Psoas muscle (tissue), 7 donors: ENCODE measurements at regions not wholly inside any gene's neighbourhood (a gene's known extent, or its start where the extent isn't known, plus 50 kb on each side); places are given as distances from the start of the nearest gene placed in this dataset.
A peak's percentile ranks its signal among the peaks of the same experiment; 100 is the strongest.

ENCODE experiments used
- ATAC-seq, 4 donors: fragments of 200-7000 bp; cut with Tn5 transposase; one replicate each; pipeline ENCODE4 v1.9.1; 2020; ENCODE audit warnings: moderate library complexity in 3 of 4, mild to moderate bottlenecking in 2 of 4
- DNase-seq, 2 donors: peaks; one replicate each; pipeline ENCODE4 v3.0.0-alpha.2; 2020
- H3K27ac ChIP-seq: fragments of 200-600 bp; one replicate; pipeline ENCODE4 v1.8.0; 2022
- H3K27me3 ChIP-seq, 3 donors: fragments of 200-600 bp in 1 of 3; one replicate each; pipeline versions ENCODE4 v1.6.1 to v1.8.0; 2013 to 2022; ENCODE audit warnings: low read length in 2 of 3, mild to moderate bottlenecking in 2 of 3, moderate library complexity in 1 of 3; ENCODE audit not compliant: insufficient read depth in 3 of 3
- H3K36me3 ChIP-seq, 2 donors: fragments of 200-600 bp in 1 of 2; one replicate each; pipeline versions ENCODE4 v1.6.1 to v1.8.0; 2013 to 2022; ENCODE audit warnings: low read depth in 1 of 2, mild to moderate bottlenecking in 1 of 2, moderate library complexity in 1 of 2; ENCODE audit not compliant: insufficient read depth in 1 of 2
- H3K4me1 ChIP-seq: fragments of 200-600 bp; one replicate; pipeline ENCODE4 v1.8.0; 2022
- H3K4me3 ChIP-seq: fragments of 200-600 bp; one replicate; pipeline ENCODE4 v1.8.0; 2022; ENCODE audit warnings: mild to moderate bottlenecking
- H3K9me3 ChIP-seq: fragments of 200-600 bp; one replicate; pipeline ENCODE4 v1.8.0; 2022
- WGBS, 3 donors: extraction: QIAGEN DNeasy Blood & Tissue Kit; methylation state at CpG; one replicate each; pipeline versions ENCODE4 v1.1.6 to v1.1.7; 2013; 5-methylcytosine and 5-hydroxymethylcytosine counted together
- intact Hi-C, 2 donors: fragments of 100-400 bp; cut with DNase I; formaldehyde crosslinking; loops; one replicate each; pipeline versions ENCODE4 v1.11.0 to v1.14.2; 2022
- TF ChIP-seq, protein P1 (sequence below): fragments of 200-600 bp; IDR thresholded peaks from one replicate; pipeline ENCODE4 v1.8.0; 2022; ENCODE audit warnings: antibody characterized with exemption
- donor health status: healthy with polysubstance abuse.
- donor health status: DM: no; HTN: no; CAD: no; lungs with moderate emphysema.
- donor health status: Bipolar disorder and iron deficiency.
- donor health status: healthy.
- donor health status: DM: yes; HTN: yes; CAD: no.
- donor health status: DM: no; HTN: no; CAD: no.
- donor health status: DM: yes; HTN: yes; CAD: no.

DNA sequence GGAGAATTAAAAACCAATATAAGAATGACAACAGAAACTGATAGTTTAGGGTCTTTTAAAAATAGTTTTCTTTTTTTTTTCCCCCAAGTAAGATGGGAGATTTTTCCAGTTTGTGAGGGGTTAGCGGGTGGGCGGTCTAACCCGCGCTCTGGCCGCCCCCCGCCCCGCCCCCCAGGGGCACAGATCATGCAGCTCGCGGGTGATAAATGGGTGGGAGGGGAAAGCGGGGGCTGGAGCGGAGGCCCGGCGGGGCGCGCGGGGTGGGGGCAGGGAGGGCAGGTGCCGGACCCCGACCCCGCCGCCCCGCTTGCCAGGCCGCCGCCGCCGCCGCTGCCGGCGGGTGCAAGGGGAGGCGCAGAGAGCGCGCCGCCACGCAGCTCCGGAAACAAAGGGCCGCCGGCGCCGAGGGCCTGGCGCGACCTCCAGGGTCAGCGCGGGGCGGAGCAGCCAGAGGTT, 60.1 kb upstream of the GSE1 start:
- 6 to 28% (median 21%) methylated on average over 8 to 43 of the region's 43 CpGs for WGBS, 3 donors
- no peak for ATAC-seq
- Histone ChIP-seq H3K36me3 (no peaks in the 10 kb centered on the region), H3K4me3 (peak overlapping the region; percentile 79), H3K27ac (peak overlapping the region; percentile 87), H3K4me1 (peaks cover 30% of the 10 kb centered on the region), H3K9me3 (no peaks in the 10 kb centered on the region), H3K27me3 (no peaks in the 10 kb centered on the region)
- TF ChIP-seq, protein P1, sequence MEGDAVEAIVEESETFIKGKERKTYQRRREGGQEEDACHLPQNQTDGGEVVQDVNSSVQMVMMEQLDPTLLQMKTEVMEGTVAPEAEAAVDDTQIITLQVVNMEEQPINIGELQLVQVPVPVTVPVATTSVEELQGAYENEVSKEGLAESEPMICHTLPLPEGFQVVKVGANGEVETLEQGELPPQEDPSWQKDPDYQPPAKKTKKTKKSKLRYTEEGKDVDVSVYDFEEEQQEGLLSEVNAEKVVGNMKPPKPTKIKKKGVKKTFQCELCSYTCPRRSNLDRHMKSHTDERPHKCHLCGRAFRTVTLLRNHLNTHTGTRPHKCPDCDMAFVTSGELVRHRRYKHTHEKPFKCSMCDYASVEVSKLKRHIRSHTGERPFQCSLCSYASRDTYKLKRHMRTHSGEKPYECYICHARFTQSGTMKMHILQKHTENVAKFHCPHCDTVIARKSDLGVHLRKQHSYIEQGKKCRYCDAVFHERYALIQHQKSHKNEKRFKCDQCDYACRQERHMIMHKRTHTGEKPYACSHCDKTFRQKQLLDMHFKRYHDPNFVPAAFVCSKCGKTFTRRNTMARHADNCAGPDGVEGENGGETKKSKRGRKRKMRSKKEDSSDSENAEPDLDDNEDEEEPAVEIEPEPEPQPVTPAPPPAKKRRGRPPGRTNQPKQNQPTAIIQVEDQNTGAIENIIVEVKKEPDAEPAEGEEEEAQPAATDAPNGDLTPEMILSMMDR: no peak
- DNase-seq: no peak
- intact Hi-C loops: no loop called here

DNA sequence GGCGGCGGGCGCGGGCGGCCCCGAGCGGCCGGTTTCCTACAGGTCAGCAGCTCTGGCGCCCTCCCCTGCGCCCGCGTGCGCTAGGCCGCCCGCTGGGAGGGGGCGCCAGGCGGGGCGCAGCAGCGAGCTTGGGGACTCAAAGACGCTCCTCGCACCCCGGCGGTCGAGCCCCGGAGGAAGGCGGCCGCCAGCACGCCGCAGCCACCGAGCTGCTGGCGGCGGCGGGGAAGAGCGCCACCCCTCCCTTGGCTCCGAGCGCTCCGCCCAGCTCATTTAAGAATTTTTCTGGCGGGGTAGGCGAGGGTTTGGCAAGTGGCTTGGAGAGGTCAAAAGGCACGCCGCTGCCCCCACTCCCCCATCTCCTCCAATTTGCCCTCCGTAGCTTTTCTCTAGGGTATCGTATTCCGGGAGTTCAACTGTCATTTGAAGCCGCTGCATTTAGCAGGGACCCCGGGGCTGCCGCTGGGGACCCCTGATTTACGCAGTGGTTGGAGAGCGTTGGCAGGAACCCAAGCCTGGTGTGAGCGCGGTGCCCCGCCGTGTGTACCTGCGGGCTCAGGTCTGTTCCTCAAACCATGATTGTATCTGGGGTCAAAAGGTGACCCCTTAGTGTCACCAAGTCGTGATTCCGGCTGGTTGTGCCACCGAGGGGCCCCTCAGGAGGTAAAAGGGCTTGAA, 59.5 kb upstream of the GSE1 start:
- TF ChIP-seq, protein P1: peak; percentile 15
- 0 to 1% (median 0%) methylated on average over 45 to 57 of the region's 57 CpGs for WGBS, 3 donors
- Histone ChIP-seq H3K9me3 (no peaks in the 10 kb centered on the region), H3K4me1 (peaks cover 36% of the 10 kb centered on the region), H3K27ac (peak overlapping the region; percentile 87), H3K36me3 (no peaks in the 10 kb centered on the region), H3K4me3 (peak overlapping the region; percentile 79), H3K27me3 (no peaks in the 10 kb centered on the region)
- intact Hi-C loops: loop anchor here in 1 of 2 donors (2.0 kb wide), 1 partner anchor 57 kb away; no protein-coding TSS in a partner anchor
- DNase-seq: peak; percentile 79 to 83
- ATAC-seq: peak; percentile 33 to 61 (median 51)

DNA sequence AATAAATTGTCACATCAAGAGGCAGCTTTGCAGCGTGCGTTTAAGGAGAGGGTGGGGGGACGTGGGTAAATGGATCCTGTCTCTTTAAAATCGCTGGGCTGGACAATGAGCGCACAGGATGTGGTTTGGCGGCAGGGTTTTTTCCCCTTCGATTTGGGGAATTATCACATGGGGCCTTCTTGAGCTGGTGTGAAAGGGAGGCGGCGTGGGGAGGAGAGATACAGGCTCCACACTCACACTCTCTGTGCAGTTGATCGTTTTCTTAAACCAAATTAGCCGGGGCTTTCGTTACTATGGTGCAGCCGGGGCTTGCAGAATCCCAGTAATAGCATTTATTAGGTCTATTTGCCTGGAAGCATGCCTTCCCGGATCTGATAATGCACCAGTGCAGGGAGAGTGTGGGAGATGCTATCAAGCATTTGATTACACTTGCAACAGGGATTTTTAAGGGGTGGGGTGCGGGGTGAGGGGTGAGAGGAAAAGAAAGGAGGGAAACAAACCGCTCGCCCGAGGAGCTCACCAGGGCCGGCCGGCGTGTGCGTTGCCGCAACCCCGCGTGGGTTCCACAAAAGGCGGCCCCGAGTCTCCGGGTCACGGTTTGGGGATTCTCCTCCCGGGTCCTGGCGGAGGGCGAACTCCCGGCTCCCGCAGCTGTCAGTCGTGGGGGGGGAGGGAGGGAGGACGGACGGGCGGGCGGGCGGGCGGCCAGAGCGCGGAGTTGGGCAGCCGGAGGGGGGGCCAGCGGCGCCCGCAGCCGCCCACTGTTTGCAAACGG, 58.8 kb upstream of the GSE1 start:
- intact Hi-C loops: loop anchor here in 1 of 2 donors (2.0 kb wide), 1 partner anchor 56 kb away; no protein-coding TSS in a partner anchor
- 0 to 1% (median 1%) methylated on average over 18 to 46 of the region's 49 CpGs for WGBS, 3 donors

DNA sequence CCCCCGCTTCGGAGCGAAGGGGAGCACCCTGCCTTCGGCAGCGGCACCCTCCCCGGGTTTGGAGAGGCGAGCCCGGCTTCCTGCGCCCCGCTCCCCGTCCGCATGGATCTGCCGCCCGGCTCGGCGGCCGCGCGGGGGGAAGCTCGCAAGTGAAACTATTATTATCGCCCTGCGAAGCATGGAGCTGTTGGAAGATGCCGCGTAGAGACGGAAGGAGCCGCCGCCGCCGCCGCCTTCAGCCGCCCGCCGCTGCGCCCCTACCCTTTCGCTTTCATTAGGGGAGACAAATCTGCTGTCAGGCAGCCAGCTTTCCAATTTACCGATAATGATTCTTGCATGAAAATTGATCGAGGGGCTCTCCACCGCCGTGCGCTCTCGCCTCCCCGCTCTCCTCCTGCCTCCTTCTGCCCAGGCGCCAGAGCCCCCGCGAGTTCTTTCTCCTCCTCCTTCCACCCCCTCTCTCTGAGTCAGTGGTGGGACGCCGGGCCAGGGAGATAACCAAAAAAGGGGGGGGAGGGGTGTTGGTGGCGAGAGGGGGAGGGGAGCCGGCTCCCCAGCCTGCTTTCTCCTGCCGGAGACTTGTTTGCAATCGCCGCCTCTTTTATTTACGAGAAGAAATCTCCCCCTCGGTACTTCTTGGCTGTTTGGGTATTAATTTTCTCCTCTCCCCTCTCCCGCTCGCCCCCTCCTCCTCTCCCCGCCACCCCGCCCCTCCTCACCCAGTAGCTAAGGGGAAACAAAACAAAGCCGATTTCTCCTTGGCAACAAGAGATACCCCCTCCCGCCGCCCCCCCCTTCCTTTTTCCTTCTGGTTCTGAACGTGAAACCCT, 58.0 kb upstream of the GSE1 start:
- Histone ChIP-seq H3K4me3 (peak overlapping the region; percentile 79), H3K9me3 (no peaks in the 10 kb centered on the region), H3K36me3 (no peaks in the 10 kb centered on the region), H3K27me3 (no peaks in the 10 kb centered on the region), H3K4me1 (peaks cover 46% of the 10 kb centered on the region), H3K27ac (peak overlapping the region; percentile 87)
- TF ChIP-seq, protein P1: no peak
- ATAC-seq: peak; percentile 40 to 68 (median 63)
- intact Hi-C loops: loop anchor here in 1 of 2 donors (2.0 kb wide), 1 partner anchor 56 kb away; no protein-coding TSS in a partner anchor
- peak; percentile 77 to 82 for DNase-seq
- WGBS, 3 donors: 0 to 1% (median 0%) methylated on average over 55 to 62 of the region's 62 CpGs

More for the DNA sequence above, 58.8 kb upstream of the GSE1 start:
- H3K36me3 ChIP-seq: no peaks in the 10 kb centered on the region
- H3K9me3 ChIP-seq: no peaks in the 10 kb centered on the region
- peaks cover 43% of the 10 kb centered on the region for H3K4me1 ChIP-seq
- peak overlapping the region; percentile 87 for H3K27ac ChIP-seq
- peak; percentile 67 to 73 for DNase-seq
- peak overlapping the region; percentile 79 for H3K4me3 ChIP-seq
- TF ChIP-seq, protein P1: no peak
- peak; percentile 48 to 64 (median 52) for ATAC-seq
- no peaks in the 10 kb centered on the region for H3K27me3 ChIP-seq
